HEK293T (cell line): ENCODE measurements at regions not wholly inside any gene's neighbourhood (a gene's known extent, or its start where the extent isn't known, plus 50 kb on each side); places are given as distances from the start of the nearest gene placed in this dataset.
"Not testable (repeated sequence)": the region's sequence is repeated elsewhere in the genome, so short reads cannot be mapped to it uniquely, and the experiment has no call there.

Source experiments
- ARNT ChIP-seq: fragments of 450-650 bp; IDR thresholded peaks from 2 replicates; pipeline ENCODE4 v1.6.1; 2017; ENCODE audit warnings: mild to moderate bottlenecking
- BHLHE40 ChIP-seq: fragments of 450-650 bp; IDR thresholded peaks from 2 replicates; pipeline ENCODE4 v1.6.1; 2016; ENCODE audit warnings: mild to moderate bottlenecking, moderate library complexity, borderline replicate concordance
- CTBP1 ChIP-seq: fragments of 450-650 bp; IDR thresholded peaks from 2 replicates; pipeline ENCODE4 v1.6.1; 2016; ENCODE audit warnings: borderline replicate concordance
- ELF4 ChIP-seq: fragments of 450-650 bp; IDR thresholded peaks from 2 replicates; pipeline ENCODE4 v1.6.1; 2017; ENCODE audit warnings: antibody characterized with exemption
- FOXA1 ChIP-seq: fragments of 450-650 bp; IDR thresholded peaks from 2 replicates; pipeline ENCODE4 v1.6.1; 2016; ENCODE audit warnings: mild to moderate bottlenecking
- FOXK2 ChIP-seq: fragments of 450-650 bp; IDR thresholded peaks from 2 replicates; pipeline ENCODE4 v1.6.1; 2016; ENCODE audit warnings: mild to moderate bottlenecking
- FOXM1 ChIP-seq: fragments of 450-650 bp; IDR thresholded peaks from 2 replicates; pipeline ENCODE4 v1.6.1; 2017; ENCODE audit warnings: mild to moderate bottlenecking, borderline replicate concordance
- HDGF ChIP-seq: fragments of 450-650 bp; IDR thresholded peaks from 2 replicates; pipeline ENCODE4 v1.6.1; 2017; ENCODE audit warnings: antibody characterized with exemption, borderline replicate concordance
- L3MBTL2 ChIP-seq: fragments of 450-650 bp; conservative IDR thresholded peaks from 2 replicates; pipeline ENCODE4 v1.6.1; 2016; ENCODE audit warnings: mild to moderate bottlenecking
- SP1 ChIP-seq: fragments of 450-650 bp; IDR thresholded peaks from 2 replicates; pipeline ENCODE4 v1.6.1; 2017
- SUZ12 ChIP-seq: fragments of 450-650 bp; IDR thresholded peaks from 2 replicates; pipeline ENCODE4 v1.6.1; 2016; ENCODE audit warnings: mild to moderate bottlenecking
- TARDBP ChIP-seq: fragments of 450-650 bp; IDR thresholded peaks from 2 replicates; pipeline ENCODE4 v1.6.1; 2016
- ZNF384 ChIP-seq: fragments of 450-650 bp; IDR thresholded peaks from 2 replicates; pipeline ENCODE4 v1.6.1; 2016

- TF ChIP-seq FOXM1, SUZ12, ELF4, HDGF, ARNT, SP1, FOXK2, FOXA1, CTBP1, ZNF384, BHLHE40, TARDBP, L3MBTL2: not testable (repeated sequence)
Measured at GRCh38 chr2:147414656-147415055, 430.2 kb upstream of the ACVR2A start.
